Stomach (tissue), 4 donors: ENCODE measurements at regions not wholly inside any gene's neighbourhood (a gene's known extent, or its start where the extent isn't known, plus 50 kb on each side); places are given as distances from the start of the nearest gene placed in this dataset.

ENCODE experiments used
- POLR2AphosphoS5 ChIP-seq, 3 donors: sonication (generic); formaldehyde crosslinking; IDR thresholded peaks; one replicate each; pipeline ENCODE4 v1.6.1; 2016; ENCODE audit warnings: antibody characterized with exemption in 3 of 3
- TF ChIP-seq, protein P1 (sequence below), 7 experiments: fragments of 450-650 bp in 4 of 7; fragments of 200-600 bp in 3 of 7; sonication (generic) in 3 of 7; IDR thresholded peaks; one replicate each; pipeline ENCODE4 v1.5.1; 2016 to 2019; ENCODE audit warnings: antibody characterized with exemption in 7 of 7, control low read depth in 2 of 7, mild to moderate bottlenecking in 1 of 7

DNA sequence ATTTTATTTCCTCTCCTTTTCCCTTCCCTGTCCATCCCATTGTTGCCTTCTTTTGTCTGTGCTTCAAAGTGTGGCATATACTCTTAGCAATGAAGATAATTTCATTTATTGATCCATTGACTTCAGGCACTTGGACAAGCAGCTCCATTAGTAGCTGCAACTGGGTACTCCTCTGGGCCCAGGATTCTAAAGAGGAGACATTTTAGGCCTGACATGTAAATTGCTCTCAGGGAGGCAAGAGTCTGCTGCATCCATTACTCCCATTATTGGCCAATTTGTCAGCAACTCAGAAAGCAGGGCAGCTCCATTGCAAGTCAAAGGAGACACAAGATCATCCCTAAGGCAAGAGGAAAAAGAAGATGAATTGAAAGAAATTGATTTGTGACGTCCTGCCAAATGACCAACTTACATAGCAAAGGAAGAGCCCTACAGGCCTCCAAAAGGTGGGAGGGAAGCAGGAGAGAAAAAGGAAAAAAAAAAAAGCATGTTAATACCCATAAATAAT, 1094.1 kb upstream of the FLRT2 start:
- TF ChIP-seq, protein P1, sequence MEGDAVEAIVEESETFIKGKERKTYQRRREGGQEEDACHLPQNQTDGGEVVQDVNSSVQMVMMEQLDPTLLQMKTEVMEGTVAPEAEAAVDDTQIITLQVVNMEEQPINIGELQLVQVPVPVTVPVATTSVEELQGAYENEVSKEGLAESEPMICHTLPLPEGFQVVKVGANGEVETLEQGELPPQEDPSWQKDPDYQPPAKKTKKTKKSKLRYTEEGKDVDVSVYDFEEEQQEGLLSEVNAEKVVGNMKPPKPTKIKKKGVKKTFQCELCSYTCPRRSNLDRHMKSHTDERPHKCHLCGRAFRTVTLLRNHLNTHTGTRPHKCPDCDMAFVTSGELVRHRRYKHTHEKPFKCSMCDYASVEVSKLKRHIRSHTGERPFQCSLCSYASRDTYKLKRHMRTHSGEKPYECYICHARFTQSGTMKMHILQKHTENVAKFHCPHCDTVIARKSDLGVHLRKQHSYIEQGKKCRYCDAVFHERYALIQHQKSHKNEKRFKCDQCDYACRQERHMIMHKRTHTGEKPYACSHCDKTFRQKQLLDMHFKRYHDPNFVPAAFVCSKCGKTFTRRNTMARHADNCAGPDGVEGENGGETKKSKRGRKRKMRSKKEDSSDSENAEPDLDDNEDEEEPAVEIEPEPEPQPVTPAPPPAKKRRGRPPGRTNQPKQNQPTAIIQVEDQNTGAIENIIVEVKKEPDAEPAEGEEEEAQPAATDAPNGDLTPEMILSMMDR (IDR thresholded peaks at IDR 0.05): no peak
- no peak for TF ChIP-seq POLR2AphosphoS5 (IDR thresholded peaks at IDR 0.05)
